Tibial nerve (tissue), 4 donors: ENCODE measurements at regions not wholly inside any gene's neighbourhood (a gene's known extent, or its start where the extent isn't known, plus 50 kb on each side); places are given as distances from the start of the nearest gene placed in this dataset.

ENCODE experiments used
- DNase-seq, 2 donors: peaks; one replicate each; pipeline ENCODE4 v3.0.0-alpha.2; 2019; ENCODE audit warnings: low spot score in 2 of 2
- H3K27ac ChIP-seq, 4 donors: fragments of 200-600 bp; sonication (generic) in 3 of 4; one replicate each; pipeline ENCODE4 v1.5.1; 2017 to 2019; ENCODE audit warnings: mild to moderate bottlenecking in 1 of 4
- H3K27me3 ChIP-seq, 2 donors: fragments of 200-600 bp; sonication (generic) in 1 of 2; one replicate each; pipeline versions ENCODE4 v1.5.1 to v1.6.0; 2017 to 2019
- H3K36me3 ChIP-seq, 3 donors: fragments of 200-600 bp; sonication (generic); one replicate each; pipeline ENCODE4 v1.5.1; 2018 to 2019
- H3K4me1 ChIP-seq, 4 donors: fragments of 200-600 bp; sonication (generic) in 3 of 4; one replicate each; pipeline ENCODE4 v1.5.1; 2017 to 2019
- H3K4me3 ChIP-seq, 4 donors: fragments of 200-600 bp; sonication (generic) in 3 of 4; one replicate each; pipeline ENCODE4 v1.5.1; 2017 to 2019; ENCODE audit warnings: mild to moderate bottlenecking in 1 of 4, moderate library complexity in 1 of 4
- H3K9me3 ChIP-seq, 4 donors: fragments of 200-600 bp; sonication (generic) in 3 of 4; one replicate each; pipeline ENCODE4 v1.5.1; 2017 to 2019
- EP300 ChIP-seq, 2 donors: sonication (generic); formaldehyde crosslinking; IDR thresholded peaks; one replicate each; pipeline ENCODE4 v1.6.1; 2017; ENCODE audit warnings: antibody characterized with exemption in 2 of 2, mild to moderate bottlenecking in 1 of 2
- POLR2A ChIP-seq, 2 donors: fragments of 450-650 bp; IDR thresholded peaks; one replicate each; pipeline ENCODE4 v1.6.1; 2017; ENCODE audit warnings: antibody characterized with exemption in 2 of 2, mild to moderate bottlenecking in 2 of 2, moderate library complexity in 2 of 2
- WGBS, 2 donors: methylation state at CpG; one replicate each; pipeline ENCODE4 v1.1.5; 2018; 5-methylcytosine and 5-hydroxymethylcytosine counted together
- TF ChIP-seq, protein P1 (sequence below), 5 experiments: fragments of 200-600 bp in 3 of 5; fragments of 450-650 bp in 2 of 5; sonication (generic) in 3 of 5; IDR thresholded peaks; one replicate each; pipeline ENCODE4 v1.5.1; 2016 to 2019; ENCODE audit warnings: antibody characterized with exemption in 5 of 5, mild to moderate bottlenecking in 3 of 5, moderate library complexity in 2 of 5

DNA sequence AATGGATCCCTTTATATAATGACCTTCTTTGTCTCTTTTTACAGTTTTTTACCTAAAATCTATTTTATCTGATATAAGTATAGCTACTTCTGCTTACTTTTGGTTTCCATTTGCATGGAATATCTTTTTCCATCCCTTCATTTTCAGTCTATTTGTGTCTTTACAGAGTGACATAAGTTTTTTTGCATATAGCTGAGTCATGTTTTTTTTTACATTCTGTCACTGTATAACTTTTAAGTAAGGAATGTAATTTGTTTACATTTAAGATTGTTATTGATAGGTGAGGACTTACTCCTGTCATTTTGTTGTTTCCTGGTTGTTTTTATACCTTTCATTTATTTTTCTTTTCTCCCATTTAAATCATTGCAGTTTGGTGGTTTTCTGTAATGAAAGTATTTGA, 402.7 kb upstream of the ADGRL2 start:
- Histone ChIP-seq H3K36me3 (no peaks in the 10 kb centered on the region), H3K9me3 (peaks cover 0 to 21% (median 0%) of the 10 kb centered on the region in 4 donors), H3K27ac (no peak overlapping the region), H3K27me3 (no peaks in the 10 kb centered on the region), H3K4me3 (no peak overlapping the region), H3K4me1 (no peaks in the 10 kb centered on the region)
- no peak for DNase-seq
- TF ChIP-seq, protein P1, sequence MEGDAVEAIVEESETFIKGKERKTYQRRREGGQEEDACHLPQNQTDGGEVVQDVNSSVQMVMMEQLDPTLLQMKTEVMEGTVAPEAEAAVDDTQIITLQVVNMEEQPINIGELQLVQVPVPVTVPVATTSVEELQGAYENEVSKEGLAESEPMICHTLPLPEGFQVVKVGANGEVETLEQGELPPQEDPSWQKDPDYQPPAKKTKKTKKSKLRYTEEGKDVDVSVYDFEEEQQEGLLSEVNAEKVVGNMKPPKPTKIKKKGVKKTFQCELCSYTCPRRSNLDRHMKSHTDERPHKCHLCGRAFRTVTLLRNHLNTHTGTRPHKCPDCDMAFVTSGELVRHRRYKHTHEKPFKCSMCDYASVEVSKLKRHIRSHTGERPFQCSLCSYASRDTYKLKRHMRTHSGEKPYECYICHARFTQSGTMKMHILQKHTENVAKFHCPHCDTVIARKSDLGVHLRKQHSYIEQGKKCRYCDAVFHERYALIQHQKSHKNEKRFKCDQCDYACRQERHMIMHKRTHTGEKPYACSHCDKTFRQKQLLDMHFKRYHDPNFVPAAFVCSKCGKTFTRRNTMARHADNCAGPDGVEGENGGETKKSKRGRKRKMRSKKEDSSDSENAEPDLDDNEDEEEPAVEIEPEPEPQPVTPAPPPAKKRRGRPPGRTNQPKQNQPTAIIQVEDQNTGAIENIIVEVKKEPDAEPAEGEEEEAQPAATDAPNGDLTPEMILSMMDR (IDR thresholded peaks at IDR 0.05), result no peak
- no peak for TF ChIP-seq EP300 (IDR thresholded peaks at IDR 0.05)
- TF ChIP-seq POLR2A (IDR thresholded peaks at IDR 0.05), result no peak

DNA sequence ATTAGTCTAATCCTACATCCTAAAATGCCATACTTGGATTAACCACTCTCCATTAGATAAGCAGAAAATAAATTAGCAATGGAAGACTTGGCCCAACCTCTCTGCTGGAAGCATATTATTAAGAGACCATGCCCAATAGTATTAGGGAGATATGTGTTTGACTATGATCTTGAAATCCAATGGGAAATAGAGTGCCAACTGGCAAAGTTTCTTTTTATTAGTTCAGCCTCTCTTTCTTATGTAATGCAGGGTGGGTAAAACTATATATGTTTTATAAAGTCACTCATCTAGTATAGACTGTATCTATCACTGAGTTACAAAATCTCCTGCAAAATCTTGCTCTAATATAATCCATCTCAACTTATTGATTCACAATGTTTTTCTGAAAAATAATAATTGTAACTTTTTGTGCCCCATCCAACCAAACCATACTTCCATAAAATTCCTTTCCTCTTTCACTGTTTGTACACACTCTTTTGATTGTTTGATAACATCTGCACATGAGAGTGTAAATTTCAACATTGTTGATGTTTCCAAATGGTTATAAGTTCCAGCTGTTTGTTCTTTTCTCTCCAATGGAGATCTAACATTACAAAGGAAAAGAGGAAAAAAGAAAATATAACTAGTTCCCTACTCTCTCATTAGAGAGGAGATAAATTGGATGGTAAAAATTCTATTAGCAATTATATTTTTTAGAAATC, 408.1 kb upstream of the ADGRL2 start:
- DNase-seq, result no peak
- Histone ChIP-seq H3K27ac (no peak overlapping the region), H3K4me1 (no peaks in the 10 kb centered on the region), H3K9me3 (no peaks in the 10 kb centered on the region), H3K36me3 (no peaks in the 10 kb centered on the region), H3K4me3 (no peak overlapping the region), H3K27me3 (no peaks in the 10 kb centered on the region)
- TF ChIP-seq POLR2A (IDR thresholded peaks at IDR 0.05) (no peak), EP300 (IDR thresholded peaks at IDR 0.05) (no peak)
- TF ChIP-seq, protein P1 (IDR thresholded peaks at IDR 0.05), result no peak

DNA sequence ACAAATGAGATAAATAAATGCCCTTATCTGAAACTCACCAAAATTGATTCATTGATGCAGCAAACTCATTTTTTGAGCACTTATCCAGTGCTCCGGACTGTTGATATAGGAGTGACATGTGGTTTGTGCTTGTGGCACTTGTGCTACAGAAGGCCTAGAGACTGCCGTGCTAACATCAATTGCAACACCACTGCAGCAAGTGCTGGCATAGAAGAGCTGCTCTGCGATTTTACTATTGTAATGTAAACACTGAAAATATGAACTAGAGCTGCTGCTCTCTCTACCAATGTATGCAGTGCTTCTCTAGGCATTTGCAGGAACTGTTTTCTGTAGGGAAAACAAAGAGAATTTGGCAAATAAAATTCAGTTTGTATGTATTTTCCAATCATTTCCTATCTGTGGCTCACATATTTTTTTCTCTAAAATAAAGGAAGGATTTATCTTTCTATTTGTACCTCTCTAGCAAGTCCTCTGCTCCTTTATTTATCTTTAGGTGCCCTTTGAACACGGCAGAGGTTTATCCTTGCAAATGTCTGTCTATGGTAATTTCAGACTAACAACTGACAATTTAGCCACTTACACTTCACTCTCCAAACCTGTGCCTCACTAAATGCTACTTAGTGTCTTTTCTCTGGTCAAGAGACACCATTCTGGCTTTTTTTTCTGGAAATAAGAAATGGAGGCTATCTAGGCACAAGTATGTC, 409.5 kb upstream of the ADGRL2 start:
- Histone ChIP-seq H3K27me3 (no peaks in the 10 kb centered on the region), H3K36me3 (no peaks in the 10 kb centered on the region), H3K9me3 (no peaks in the 10 kb centered on the region), H3K4me1 (no peaks in the 10 kb centered on the region), H3K27ac (no peak overlapping the region), H3K4me3 (no peak overlapping the region)
- 75 to 78% methylated on average over 4 of the region's 4 CpGs for WGBS, 2 donors
- no peak for DNase-seq
- TF ChIP-seq, protein P1 (IDR thresholded peaks at IDR 0.05), result no peak
- TF ChIP-seq EP300 (IDR thresholded peaks at IDR 0.05), result no peak
- TF ChIP-seq POLR2A (IDR thresholded peaks at IDR 0.05), result no peak

DNA sequence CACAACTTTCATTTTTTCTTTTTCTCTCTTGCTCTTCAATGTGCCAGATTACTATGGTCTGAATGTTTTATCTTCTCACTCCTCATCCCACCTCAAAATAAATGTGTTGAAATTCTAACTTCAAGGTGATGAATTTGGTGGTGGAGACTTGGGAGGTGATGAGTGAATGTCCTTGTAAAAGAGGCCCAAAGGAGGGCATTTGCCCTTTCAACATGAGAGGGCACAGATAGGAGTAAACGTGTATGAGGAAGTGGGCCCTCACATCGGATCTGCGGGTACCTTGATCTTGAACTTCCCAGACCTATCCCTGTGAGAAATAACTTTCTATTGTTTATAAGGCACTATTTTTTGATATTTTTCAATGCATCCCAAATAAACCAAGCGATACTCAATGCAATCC, 412.3 kb upstream of the ADGRL2 start:
- WGBS, 2 donors, result 91 to 97% methylated on average over 4 of the region's 4 CpGs
- no peak for TF ChIP-seq POLR2A (IDR thresholded peaks at IDR 0.05)
- TF ChIP-seq, protein P1 (IDR thresholded peaks at IDR 0.05), result no peak
- no peak for TF ChIP-seq EP300 (IDR thresholded peaks at IDR 0.05)
- no peak overlapping the region for H3K4me3 ChIP-seq
- no peak overlapping the region for H3K27ac ChIP-seq
- no peaks in the 10 kb centered on the region for H3K9me3 ChIP-seq
- H3K4me1 ChIP-seq, result no peaks in the 10 kb centered on the region
- no peaks in the 10 kb centered on the region for H3K36me3 ChIP-seq
- DNase-seq, result no peak
- H3K27me3 ChIP-seq, result no peaks in the 10 kb centered on the region

DNA sequence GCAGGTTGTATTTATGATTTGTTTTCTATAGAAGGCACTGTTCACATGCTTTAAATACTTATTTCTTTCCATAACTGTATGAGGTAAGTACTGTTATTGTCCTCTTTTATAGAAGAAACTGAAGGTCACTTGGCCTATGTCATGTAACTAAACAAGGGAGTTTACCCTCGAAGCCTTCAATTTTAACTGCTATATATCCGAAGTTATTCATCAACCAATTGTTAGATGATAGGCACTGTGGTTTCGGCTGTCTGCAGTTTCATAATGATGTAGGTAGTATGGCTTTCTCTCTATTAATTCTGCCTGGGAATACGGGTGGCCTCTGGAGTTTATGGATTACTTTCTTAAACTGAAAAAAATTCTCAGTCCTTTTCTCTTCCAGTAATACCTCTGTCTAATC, 413.3 kb upstream of the ADGRL2 start:
- Histone ChIP-seq H3K36me3 (no peaks in the 10 kb centered on the region), H3K4me1 (no peaks in the 10 kb centered on the region), H3K27me3 (no peaks in the 10 kb centered on the region), H3K27ac (no peak overlapping the region), H3K4me3 (no peak overlapping the region), H3K9me3 (no peaks in the 10 kb centered on the region)
- 77 to 81% methylated on average over 4 of the region's 4 CpGs for WGBS, 2 donors
- no peak for DNase-seq
- TF ChIP-seq POLR2A (IDR thresholded peaks at IDR 0.05) (no peak), EP300 (IDR thresholded peaks at IDR 0.05) (no peak)
- TF ChIP-seq, protein P1 (IDR thresholded peaks at IDR 0.05), result no peak
